DOHH2 (cell line): ENCODE measurements at regions not wholly inside any gene's neighbourhood (a gene's known extent, or its start where the extent isn't known, plus 50 kb on each side); places are given as distances from the start of the nearest gene placed in this dataset.

Source experiments
- H3F3A ChIP-seq: fragments of 200-600 bp; sonication (generic), shearing (Covaris generic); 2 replicates; pipeline ENCODE4 v1.6.0; 2016; ENCODE audit warnings: antibody characterized with exemption, mild to moderate bottlenecking; ENCODE audit not compliant: control insufficient read depth, insufficient read depth
- H3K27ac ChIP-seq: fragments of 200-600 bp; sonication (generic); 2 replicates; pipeline ENCODE4 v1.5.1; 2014; ENCODE audit warnings: low read depth, mild to moderate bottlenecking, low read length, moderate library complexity
- H3K27me3 ChIP-seq: fragments of 200-600 bp; sonication (generic); 2 replicates; pipeline ENCODE4 v1.6.1; 2014; ENCODE audit warnings: mild to moderate bottlenecking, low read length, mixed read lengths; ENCODE audit not compliant: control insufficient read depth
- H3K36me3 ChIP-seq: fragments of 200-600 bp; sonication (generic); 2 replicates; pipeline ENCODE4 v1.6.1; 2014; ENCODE audit warnings: mild to moderate bottlenecking, low read length, moderate library complexity, mixed read lengths; ENCODE audit not compliant: control insufficient read depth
- H3K4me1 ChIP-seq: fragments of 200-600 bp; sonication (generic); 2 replicates; pipeline ENCODE4 v1.6.1; 2014; ENCODE audit warnings: mild to moderate bottlenecking, low read length, mixed read lengths; ENCODE audit not compliant: control insufficient read depth
- H3K4me2 ChIP-seq: fragments of 200-600 bp; sonication (generic); 2 replicates; pipeline ENCODE4 v1.6.0; 2014; ENCODE audit warnings: mild to moderate bottlenecking, low read length, moderate library complexity
- H3K4me3 ChIP-seq: fragments of 200-600 bp; sonication (generic); 2 replicates; pipeline ENCODE4 v1.5.1; 2014; ENCODE audit warnings: mild to moderate bottlenecking, low read length, mixed read lengths
- H3K79me2 ChIP-seq: fragments of 200-600 bp; sonication (generic); 2 replicates; pipeline ENCODE4 v1.6.1; 2014; ENCODE audit warnings: mild to moderate bottlenecking, low read length, mixed read lengths; ENCODE audit not compliant: control insufficient read depth
- H3K9me2 ChIP-seq: fragments of 200-600 bp; sonication (generic); replicated peaks from 2 replicates; pipeline ENCODE4 v1.6.1; 2014; ENCODE audit warnings: mild to moderate bottlenecking, low read length, mixed read lengths; ENCODE audit not compliant: control insufficient read depth
- H3K9me3 ChIP-seq: fragments of 200-600 bp; sonication (generic); 2 replicates; pipeline ENCODE4 v1.6.1; 2014; ENCODE audit warnings: antibody characterized with exemption, low read length, mixed read lengths; ENCODE audit not compliant: control insufficient read depth, insufficient read depth
- H4K20me1 ChIP-seq: fragments of 200-600 bp; sonication (generic); 2 replicates; pipeline ENCODE4 v1.6.0; 2014; ENCODE audit warnings: low read depth, mild to moderate bottlenecking, antibody characterized with exemption, low read length, moderate library complexity; ENCODE audit not compliant: control insufficient read depth, insufficient read depth
- CTCF ChIP-seq: fragments of 200-600 bp; sonication (generic); IDR thresholded peaks from one replicate; pipeline ENCODE4 v1.5.1; 2014; ENCODE audit warnings: antibody characterized with exemption, mild to moderate bottlenecking, low read depth, low read length; ENCODE audit not compliant: poor library complexity, severe bottlenecking
- EZH2phosphoT487 ChIP-seq: fragments of 200-600 bp; sonication (generic); IDR thresholded peaks from 2 replicates; pipeline ENCODE4 v1.6.1; 2017; ENCODE audit warnings: borderline replicate concordance, mild to moderate bottlenecking, antibody characterized with exemption, low read length, moderate library complexity, mixed read lengths

GRCh38 chr4:11791797-11792196 is 363.1 kb upstream of the HS3ST1 start:
- no peaks in the 10 kb centered on the region for H4K20me1 ChIP-seq
- H3K4me3 ChIP-seq, result no peak overlapping the region
- H3K9me3 ChIP-seq, result no peaks in the 10 kb centered on the region
- no peak overlapping the region for H3K27ac ChIP-seq
- no peaks in the 10 kb centered on the region for H3K9me2 ChIP-seq
- H3K27me3 ChIP-seq, result no peaks in the 10 kb centered on the region
- no peaks in the 10 kb centered on the region for H3K79me2 ChIP-seq
- no peak for TF ChIP-seq EZH2phosphoT487
- no peak for TF ChIP-seq CTCF
- H3F3A ChIP-seq, result no peaks in the 10 kb centered on the region
- H3K4me2 ChIP-seq, result no peak overlapping the region
- no peaks in the 10 kb centered on the region for H3K36me3 ChIP-seq
- no peaks in the 10 kb centered on the region for H3K4me1 ChIP-seq

GRCh38 chr4:11790230-11790629 is 361.5 kb upstream of the HS3ST1 start:
- Histone ChIP-seq H3K4me2 (no peak overlapping the region), H3K79me2 (no peaks in the 10 kb centered on the region), H3K9me2 (no peaks in the 10 kb centered on the region), H3K4me1 (no peaks in the 10 kb centered on the region), H3K4me3 (no peak overlapping the region), H3F3A (no peaks in the 10 kb centered on the region), H3K27ac (no peak overlapping the region), H3K36me3 (no peaks in the 10 kb centered on the region), H3K9me3 (no peaks in the 10 kb centered on the region), H4K20me1 (no peaks in the 10 kb centered on the region), H3K27me3 (no peaks in the 10 kb centered on the region)
- TF ChIP-seq CTCF (no peak), EZH2phosphoT487 (no peak)

DNA sequence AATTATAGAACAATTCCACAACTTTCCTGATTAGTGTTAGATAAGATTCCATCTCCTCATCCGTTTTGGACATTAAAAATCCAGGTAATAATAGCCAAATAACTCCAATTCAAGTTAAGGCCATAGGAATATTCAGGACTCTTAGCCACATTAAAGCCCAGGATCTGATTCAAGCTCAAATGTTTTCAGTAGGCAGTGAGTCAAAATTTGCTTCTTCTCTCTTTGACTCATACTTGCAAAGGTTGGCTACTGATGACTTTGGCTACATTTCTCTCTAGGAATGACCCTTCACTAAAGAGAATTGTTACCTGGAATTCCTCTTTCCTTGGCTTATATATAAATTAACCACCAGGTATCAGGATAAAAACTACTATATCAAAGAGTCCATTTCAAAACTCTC is 354.9 kb upstream of the HS3ST1 start:
- Histone ChIP-seq H3K9me2 (no peaks in the 10 kb centered on the region), H4K20me1 (no peaks in the 10 kb centered on the region), H3K36me3 (no peaks in the 10 kb centered on the region), H3K27ac (no peak overlapping the region), H3K9me3 (no peaks in the 10 kb centered on the region), H3K4me2 (no peak overlapping the region), H3F3A (no peaks in the 10 kb centered on the region), H3K27me3 (no peaks in the 10 kb centered on the region), H3K4me3 (no peak overlapping the region), H3K79me2 (no peaks in the 10 kb centered on the region), H3K4me1 (no peaks in the 10 kb centered on the region)
- TF ChIP-seq EZH2phosphoT487 (no peak), CTCF (no peak)

DNA sequence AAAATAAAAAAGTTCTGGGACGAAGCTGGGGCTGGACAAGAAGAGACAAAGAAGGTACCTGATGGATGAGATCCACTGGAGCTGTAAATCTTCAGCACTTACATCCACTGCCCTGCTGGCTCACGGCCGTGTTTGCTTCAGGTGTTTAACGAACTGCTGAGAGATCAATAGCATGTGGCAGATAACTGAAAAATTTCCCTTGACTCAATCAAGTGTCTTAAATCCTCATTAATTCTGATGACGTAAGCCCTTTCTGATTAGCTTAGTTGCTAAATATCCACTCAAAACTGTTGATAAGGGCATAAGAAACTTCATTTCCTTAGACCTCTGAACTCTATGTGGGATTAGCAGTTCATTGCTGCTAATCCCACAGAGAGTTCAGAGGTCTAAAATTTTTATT is 354.2 kb upstream of the HS3ST1 start:
- Histone ChIP-seq H3K79me2 (no peaks in the 10 kb centered on the region), H3K36me3 (no peaks in the 10 kb centered on the region), H3K4me2 (no peak overlapping the region), H3K4me3 (no peak overlapping the region), H4K20me1 (no peaks in the 10 kb centered on the region), H3K9me2 (no peaks in the 10 kb centered on the region), H3F3A (no peaks in the 10 kb centered on the region), H3K4me1 (no peaks in the 10 kb centered on the region), H3K27me3 (no peaks in the 10 kb centered on the region), H3K9me3 (no peaks in the 10 kb centered on the region), H3K27ac (no peak overlapping the region)
- TF ChIP-seq EZH2phosphoT487 (no peak), CTCF (no peak)
